ENCODE measurements at regions not wholly inside any gene's neighbourhood (a gene's known extent, or its start where the extent isn't known, plus 50 kb on each side); places are given as distances from the start of the nearest gene placed in this dataset.

- TF ChIP-seq, protein P1, sequence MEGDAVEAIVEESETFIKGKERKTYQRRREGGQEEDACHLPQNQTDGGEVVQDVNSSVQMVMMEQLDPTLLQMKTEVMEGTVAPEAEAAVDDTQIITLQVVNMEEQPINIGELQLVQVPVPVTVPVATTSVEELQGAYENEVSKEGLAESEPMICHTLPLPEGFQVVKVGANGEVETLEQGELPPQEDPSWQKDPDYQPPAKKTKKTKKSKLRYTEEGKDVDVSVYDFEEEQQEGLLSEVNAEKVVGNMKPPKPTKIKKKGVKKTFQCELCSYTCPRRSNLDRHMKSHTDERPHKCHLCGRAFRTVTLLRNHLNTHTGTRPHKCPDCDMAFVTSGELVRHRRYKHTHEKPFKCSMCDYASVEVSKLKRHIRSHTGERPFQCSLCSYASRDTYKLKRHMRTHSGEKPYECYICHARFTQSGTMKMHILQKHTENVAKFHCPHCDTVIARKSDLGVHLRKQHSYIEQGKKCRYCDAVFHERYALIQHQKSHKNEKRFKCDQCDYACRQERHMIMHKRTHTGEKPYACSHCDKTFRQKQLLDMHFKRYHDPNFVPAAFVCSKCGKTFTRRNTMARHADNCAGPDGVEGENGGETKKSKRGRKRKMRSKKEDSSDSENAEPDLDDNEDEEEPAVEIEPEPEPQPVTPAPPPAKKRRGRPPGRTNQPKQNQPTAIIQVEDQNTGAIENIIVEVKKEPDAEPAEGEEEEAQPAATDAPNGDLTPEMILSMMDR (IDR thresholded peaks at IDR 0.05): no peak
- TF ChIP-seq POLR2A (IDR thresholded peaks at IDR 0.05): no peak
Observed at GRCh38 chr6:49225471-49225870, 237.6 kb downstream of the MMUT start.
